ENCODE measurements at regions not wholly inside any gene's neighbourhood (a gene's known extent, or its start where the extent isn't known, plus 50 kb on each side); places are given as distances from the start of the nearest gene placed in this dataset.
A peak's percentile ranks its signal among the peaks of the same experiment; 100 is the strongest.

GRCh38 chr20:54980103-54980960 is 504.9 kb downstream of the DOK5 start:
- no peaks in the 10 kb centered on the region for H3K36me3 ChIP-seq
- no peak for DNase-seq
- no peak overlapping the region for H3K4me3 ChIP-seq
- intact Hi-C loops (cut with DNase I): no loop called here
- no peaks in the 10 kb centered on the region for H3K9me3 ChIP-seq
- TF ChIP-seq CTCF (IDR thresholded peaks at IDR 0.05) (peak in 9 of 12 donors; percentile 9 to 49 (median 24)), POLR2A (IDR thresholded peaks at IDR 0.05) (no peak)
- WGBS, 4 donors: 21 to 39% (median 32%) methylated on average over 2 of the region's 2 CpGs
- no peak overlapping the region for H3K27ac ChIP-seq
- H3K4me1 ChIP-seq: no peaks in the 10 kb centered on the region
- ATAC-seq: no peak
- H3K27me3 ChIP-seq: no peaks in the 10 kb centered on the region

GRCh38 chr20:54950304-54950703 is 474.9 kb downstream of the DOK5 start:
- intact Hi-C loops (cut with DNase I): no loop called here
- Histone ChIP-seq H3K4me3 (no peak overlapping the region), H3K4me1 (no peaks in the 10 kb centered on the region), H3K27ac (no peak overlapping the region), H3K9me3 (no peaks in the 10 kb centered on the region), H3K36me3 (no peaks in the 10 kb centered on the region), H3K27me3 (no peaks in the 10 kb centered on the region)
- TF ChIP-seq POLR2A (IDR thresholded peaks at IDR 0.05) (no peak), CTCF (IDR thresholded peaks at IDR 0.05) (no peak)
- DNase-seq: no peak
- WGBS, 4 donors: 85 to 98% (median 89%) methylated on average over 2 of the region's 2 CpGs
- ATAC-seq: no peak

- H3K36me3 ChIP-seq: no peaks in the 10 kb centered on the region
- peaks cover 0 to 3% (median 0%) of the 10 kb centered on the region in 9 donors for H3K27me3 ChIP-seq
- no peaks in the 10 kb centered on the region for H3K4me1 ChIP-seq
- H3K9me3 ChIP-seq: no peaks in the 10 kb centered on the region
- WGBS, 4 donors: 76 to 85% (median 81%) methylated on average over 4 of the region's 4 CpGs
- H3K4me3 ChIP-seq: no peak overlapping the region
- intact Hi-C loops (cut with DNase I): no loop called here
- ATAC-seq (no peak), DNase-seq (no peak)
- no peak overlapping the region for H3K27ac ChIP-seq
- TF ChIP-seq POLR2A (IDR thresholded peaks at IDR 0.05) (no peak), CTCF (IDR thresholded peaks at IDR 0.05) (no peak)
Measured at GRCh38 chr20:54941666-54942065, 466.3 kb downstream of the DOK5 start.

- DNase-seq: no peak
- Histone ChIP-seq H3K27me3 (peaks cover 0 to 3% (median 0%) of the 10 kb centered on the region in 9 donors), H3K36me3 (no peaks in the 10 kb centered on the region), H3K4me1 (no peaks in the 10 kb centered on the region), H3K9me3 (no peaks in the 10 kb centered on the region), H3K27ac (no peak overlapping the region), H3K4me3 (no peak overlapping the region)
- intact Hi-C loops (cut with DNase I): no loop called here
- TF ChIP-seq POLR2A (IDR thresholded peaks at IDR 0.05) (no peak), CTCF (IDR thresholded peaks at IDR 0.05) (no peak)
- ATAC-seq: no peak
- WGBS, 4 donors: 77 to 80% (median 78%) methylated on average over 4 of the region's 4 CpGs
Measured at GRCh38 chr20:54940522-54940921, 465.1 kb downstream of the DOK5 start.
